ENCODE measurements at regions not wholly inside any gene's neighbourhood (a gene's known extent, or its start where the extent isn't known, plus 50 kb on each side); places are given as distances from the start of the nearest gene placed in this dataset.

GRCh38 chr16:9625122-9625521, 533.7 kb downstream of the HAPSTR1 start:
- no peak for TF ChIP-seq CTCF (IDR thresholded peaks at IDR 0.05)
- TF ChIP-seq POLR2A (IDR thresholded peaks at IDR 0.05) = no peak
